ENCODE measurements at regions not wholly inside any gene's neighbourhood (a gene's known extent, or its start where the extent isn't known, plus 50 kb on each side); places are given as distances from the start of the nearest gene placed in this dataset.
A peak's percentile ranks its signal among the peaks of the same experiment; 100 is the strongest.

DNA sequence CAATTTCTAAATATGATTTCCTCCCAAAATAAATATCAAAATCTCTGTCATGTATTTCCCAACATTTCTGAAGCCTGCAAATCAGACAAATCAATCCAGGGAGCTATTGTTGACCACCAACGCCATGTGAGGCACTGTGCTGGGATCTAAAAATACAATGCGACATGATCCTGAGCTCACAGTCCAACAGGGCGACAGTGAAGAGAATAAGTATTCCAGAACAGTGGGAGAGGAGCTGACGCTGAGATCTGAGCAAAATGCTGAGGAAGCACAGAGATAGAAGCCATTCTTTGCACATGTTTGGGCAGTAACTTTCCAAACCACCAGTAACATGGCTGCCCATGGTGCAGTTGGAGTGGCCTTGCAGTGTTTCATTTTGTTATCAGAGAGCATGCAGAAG is 412.5 kb downstream of the LRATD1 start:
- Histone ChIP-seq H3K4me1 (ENCODE audit: insufficient read depth, low read length) (peaks cover 20% of the 10 kb centered on the region), H2AFZ (ENCODE audit: low read length) (no peak overlapping the region), H3K9me2 (replicated peaks; ENCODE audit: low read length) (no peaks in the 10 kb centered on the region), H3K4me2 (ENCODE audit: low read length) (no peak overlapping the region), H3K36me3 (ENCODE audit: low read depth, low read length) (no peaks in the 10 kb centered on the region), H3F3A (ENCODE audit: low read length, unreplicated experiment) (no peaks in the 10 kb centered on the region), H3K4me3 (ENCODE audit: low read length) (no peak overlapping the region), H3K27me3 (ENCODE audit: low read length) (no peaks in the 10 kb centered on the region), H3K9me3 (ENCODE audit: low read length) (no peaks in the 10 kb centered on the region), H3K9ac (ENCODE audit: low read length) (no peak overlapping the region), H3K27ac (ENCODE audit: low read length) (no peak overlapping the region), H4K20me1 (ENCODE audit: low read length) (no peaks in the 10 kb centered on the region), H3K79me2 (ENCODE audit: low read length) (no peaks in the 10 kb centered on the region)
- BruUV-seq (replicated peaks) = no TSS peak
- TF ChIP-seq EZH2phosphoT487 (IDR thresholded peaks at IDR 0.05; ENCODE audit: borderline replicate concordance, low read length) = no peak
- TF ChIP-seq, protein P1, sequence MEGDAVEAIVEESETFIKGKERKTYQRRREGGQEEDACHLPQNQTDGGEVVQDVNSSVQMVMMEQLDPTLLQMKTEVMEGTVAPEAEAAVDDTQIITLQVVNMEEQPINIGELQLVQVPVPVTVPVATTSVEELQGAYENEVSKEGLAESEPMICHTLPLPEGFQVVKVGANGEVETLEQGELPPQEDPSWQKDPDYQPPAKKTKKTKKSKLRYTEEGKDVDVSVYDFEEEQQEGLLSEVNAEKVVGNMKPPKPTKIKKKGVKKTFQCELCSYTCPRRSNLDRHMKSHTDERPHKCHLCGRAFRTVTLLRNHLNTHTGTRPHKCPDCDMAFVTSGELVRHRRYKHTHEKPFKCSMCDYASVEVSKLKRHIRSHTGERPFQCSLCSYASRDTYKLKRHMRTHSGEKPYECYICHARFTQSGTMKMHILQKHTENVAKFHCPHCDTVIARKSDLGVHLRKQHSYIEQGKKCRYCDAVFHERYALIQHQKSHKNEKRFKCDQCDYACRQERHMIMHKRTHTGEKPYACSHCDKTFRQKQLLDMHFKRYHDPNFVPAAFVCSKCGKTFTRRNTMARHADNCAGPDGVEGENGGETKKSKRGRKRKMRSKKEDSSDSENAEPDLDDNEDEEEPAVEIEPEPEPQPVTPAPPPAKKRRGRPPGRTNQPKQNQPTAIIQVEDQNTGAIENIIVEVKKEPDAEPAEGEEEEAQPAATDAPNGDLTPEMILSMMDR (conservative IDR thresholded peaks at IDR 0.05; ENCODE audit: low read depth, low read length) = no peak
- no peak for TF ChIP-seq EZH2 (IDR thresholded peaks at IDR 0.05; ENCODE audit: low read length, unreplicated experiment)
- POLR2A ChIA-PET (ENCODE audit: unreplicated experiment) = no interaction called here
- intact Hi-C loops (cut with micrococcal nuclease) = no loop called here
- no peak for DNase-seq
- ATAC-seq = no peak
- CTCF ChIA-PET = no interaction called here

DNA sequence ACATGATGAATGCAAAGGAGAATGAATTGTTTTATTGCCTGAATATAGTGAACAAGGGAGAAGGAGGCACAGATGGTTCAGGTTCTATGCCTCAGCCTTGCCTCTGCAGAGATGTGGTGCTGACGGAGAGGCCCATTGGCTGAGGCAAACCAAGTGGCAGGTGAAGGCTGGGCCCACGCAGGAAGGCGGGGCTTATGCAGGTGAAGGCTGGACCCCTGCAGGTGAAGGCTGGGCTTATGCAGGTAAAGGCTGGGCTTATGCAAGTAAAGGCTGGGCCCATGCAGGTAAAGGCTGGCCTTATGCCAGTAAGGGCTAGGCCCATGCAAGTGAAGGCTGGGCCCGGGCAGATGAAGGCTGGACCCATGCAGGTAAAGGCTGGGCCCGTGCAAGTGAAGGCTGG is 414.7 kb downstream of the LRATD1 start:
- H3K36me3 ChIP-seq (ENCODE audit: low read depth, low read length) = no peaks in the 10 kb centered on the region
- H3K27me3 ChIP-seq (ENCODE audit: low read length) = no peaks in the 10 kb centered on the region
- H2AFZ ChIP-seq (ENCODE audit: low read length) = no peak overlapping the region
- H3K4me3 ChIP-seq (ENCODE audit: low read length) = no peak overlapping the region
- ChIA-PET CTCF (no interaction called here), POLR2A (ENCODE audit: unreplicated experiment) (no interaction called here)
- intact Hi-C loops (cut with micrococcal nuclease) = no loop called here
- no peak for TF ChIP-seq EZH2phosphoT487 (IDR thresholded peaks at IDR 0.05; ENCODE audit: borderline replicate concordance, low read length)
- TF ChIP-seq EZH2 (IDR thresholded peaks at IDR 0.05; ENCODE audit: low read length, unreplicated experiment) = no peak
- TF ChIP-seq, protein P1 (conservative IDR thresholded peaks at IDR 0.05; ENCODE audit: low read depth, low read length) = no peak
- peaks cover 29% of the 10 kb centered on the region for H3K4me1 ChIP-seq (ENCODE audit: insufficient read depth, low read length)
- no peaks in the 10 kb centered on the region for H3K79me2 ChIP-seq (ENCODE audit: low read length)
- H3K4me2 ChIP-seq (ENCODE audit: low read length) = no peak overlapping the region
- no peak for ATAC-seq
- H3K9ac ChIP-seq (ENCODE audit: low read length) = no peak overlapping the region
- no peaks in the 10 kb centered on the region for H3K9me2 ChIP-seq (replicated peaks; ENCODE audit: low read length)
- H3F3A ChIP-seq (ENCODE audit: low read length, unreplicated experiment) = no peaks in the 10 kb centered on the region
- H3K27ac ChIP-seq (ENCODE audit: low read length) = no peak overlapping the region
- DNase-seq = no peak
- H4K20me1 ChIP-seq (ENCODE audit: low read length) = no peaks in the 10 kb centered on the region
- BruUV-seq (replicated peaks) = no TSS peak
- no peaks in the 10 kb centered on the region for H3K9me3 ChIP-seq (ENCODE audit: low read length)

DNA sequence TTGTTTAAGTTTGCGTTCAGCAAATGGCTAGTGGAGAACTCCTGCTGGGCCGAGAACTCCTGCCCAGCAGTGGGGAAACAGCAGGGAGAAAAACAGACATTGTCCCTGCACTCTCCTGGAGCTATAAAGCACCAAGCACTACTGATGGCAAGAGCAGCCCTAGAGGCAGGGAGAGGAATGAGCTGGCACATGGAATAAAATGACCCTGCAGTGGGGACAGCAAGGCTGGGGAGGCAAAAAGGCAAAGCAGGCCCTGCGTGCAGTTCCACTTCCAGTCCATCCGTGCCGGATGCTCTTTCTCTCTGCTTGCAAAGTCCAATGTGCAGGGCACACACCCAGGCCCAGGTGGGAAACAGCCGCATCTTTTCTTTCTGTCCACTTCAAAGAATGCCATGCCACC is 415.5 kb downstream of the LRATD1 start:
- Histone ChIP-seq H3F3A (ENCODE audit: low read length, unreplicated experiment) (no peaks in the 10 kb centered on the region), H3K9me3 (ENCODE audit: low read length) (no peaks in the 10 kb centered on the region), H4K20me1 (ENCODE audit: low read length) (no peaks in the 10 kb centered on the region), H3K4me2 (ENCODE audit: low read length) (no peak overlapping the region), H3K9ac (ENCODE audit: low read length) (no peak overlapping the region), H3K27ac (ENCODE audit: low read length) (no peak overlapping the region), H3K9me2 (replicated peaks; ENCODE audit: low read length) (no peaks in the 10 kb centered on the region), H3K27me3 (ENCODE audit: low read length) (no peaks in the 10 kb centered on the region), H3K4me1 (ENCODE audit: insufficient read depth, low read length) (peaks cover 21% of the 10 kb centered on the region; the same call in 1 of the 2 replicates), H3K4me3 (ENCODE audit: low read length) (no peak overlapping the region), H3K79me2 (ENCODE audit: low read length) (no peaks in the 10 kb centered on the region), H2AFZ (ENCODE audit: low read length) (no peak overlapping the region), H3K36me3 (ENCODE audit: low read depth, low read length) (no peaks in the 10 kb centered on the region)
- POLR2A ChIA-PET (ENCODE audit: unreplicated experiment) = no interaction called here
- DNase-seq (no peak), ATAC-seq (no peak; the same call in 1 of the 2 replicates)
- CTCF ChIA-PET = no interaction called here
- TF ChIP-seq, protein P1 (conservative IDR thresholded peaks at IDR 0.05; ENCODE audit: low read depth, low read length) = peak; percentile 20; the same call in 1 of the 2 replicates
- TF ChIP-seq EZH2 (IDR thresholded peaks at IDR 0.05; ENCODE audit: low read length, unreplicated experiment) (no peak), EZH2phosphoT487 (IDR thresholded peaks at IDR 0.05; ENCODE audit: borderline replicate concordance, low read length) (no peak)
- intact Hi-C loops (cut with micrococcal nuclease) = no loop called here
- no TSS peak for BruUV-seq (replicated peaks)

Data from PC-3 (cell line).